GM23338 (cell line): ENCODE measurements at regions not wholly inside any gene's neighbourhood (a gene's known extent, or its start where the extent isn't known, plus 50 kb on each side); places are given as distances from the start of the nearest gene placed in this dataset.

ENCODE experiments used
- ATAC-seq: fragments of 200-7000 bp; cut with Tn5 transposase; 3 replicates; pipeline ENCODE4 v1.9.1; 2020
- DNase-seq: peaks from one replicate; pipeline ENCODE4 v3.0.0-alpha.2; 2015; ENCODE audit warnings: low spot score
- H2AFZ ChIP-seq: fragments of 200-600 bp; sonication (generic); 2 replicates; pipeline ENCODE4 v1.8.0; 2016; ENCODE audit warnings: antibody characterized with exemption, mild to moderate bottlenecking, moderate library complexity
- H3F3A ChIP-seq: fragments of 200-600 bp; sonication (generic); replicated peaks from 2 replicates; pipeline ENCODE4 v1.8.0; 2017; ENCODE audit warnings: antibody characterized with exemption, mixed run types, low read depth
- H3K27ac ChIP-seq: fragments of 200-600 bp; sonication (generic); 2 replicates; pipeline ENCODE4 v1.6.1; 2016; ENCODE audit warnings: low read depth
- H3K27me3 ChIP-seq: fragments of 200-600 bp; sonication (generic); 2 replicates; pipeline ENCODE4 v1.8.0; 2016; ENCODE audit warnings: mild to moderate bottlenecking, mixed run types, moderate library complexity; ENCODE audit not compliant: insufficient read depth
- H3K36me3 ChIP-seq: fragments of 200-600 bp; sonication (generic); 2 replicates; pipeline ENCODE4 v1.8.0; 2016; ENCODE audit warnings: mild to moderate bottlenecking; ENCODE audit not compliant: insufficient read depth
- H3K4me1 ChIP-seq: fragments of 200-600 bp; sonication (generic); 2 replicates; pipeline ENCODE4 v1.8.0; 2016; ENCODE audit warnings: mild to moderate bottlenecking, moderate library complexity; ENCODE audit not compliant: insufficient read depth
- H3K4me2 ChIP-seq: fragments of 200-600 bp; sonication (generic); 2 replicates; pipeline ENCODE4 v1.7.1; 2017; ENCODE audit warnings: mixed run types
- H3K4me3 ChIP-seq: fragments of 200-600 bp; sonication (generic); 2 replicates; pipeline ENCODE4 v1.6.1; 2016; ENCODE audit warnings: mixed run types
- H3K79me2 ChIP-seq: fragments of 200-600 bp; sonication (generic); replicated peaks from 2 replicates; pipeline ENCODE4 v1.8.0; 2017; ENCODE audit warnings: mild to moderate bottlenecking; ENCODE audit not compliant: insufficient read depth
- H3K9me2 ChIP-seq: fragments of 200-600 bp; sonication (generic); 2 replicates; pipeline ENCODE4 v1.8.0; 2017; ENCODE audit not compliant: insufficient read depth
- H4K20me1 ChIP-seq: fragments of 200-600 bp; sonication (generic); replicated peaks from 2 replicates; pipeline ENCODE4 v1.8.0; 2017; ENCODE audit warnings: mild to moderate bottlenecking; ENCODE audit not compliant: insufficient read depth
- H3K27ac Mint-ChIP-seq: 2 replicates; pipeline ENCODE4 v1.8.0; 2020; ENCODE audit warnings: inconsistent platforms, mild to moderate bottlenecking, moderate library complexity, mixed read lengths
- H3K27me3 Mint-ChIP-seq: 3 replicates; pipeline ENCODE4 v1.8.0; 2022; ENCODE audit warnings: low read depth, mild to moderate bottlenecking, moderate library complexity, mixed read lengths, inconsistent platforms; ENCODE audit not compliant: insufficient read depth, poor library complexity
- H3K36me3 Mint-ChIP-seq: 3 replicates; pipeline ENCODE4 v1.8.0; 2021; ENCODE audit warnings: low read depth, mild to moderate bottlenecking, inconsistent platforms, moderate library complexity, mixed read lengths
- H3K4me1 Mint-ChIP-seq: 3 replicates; pipeline ENCODE4 v1.8.0; 2020; ENCODE audit warnings: mild to moderate bottlenecking, inconsistent platforms, mixed read lengths
- H3K4me3 Mint-ChIP-seq: 3 replicates; pipeline ENCODE4 v1.8.0; 2021; ENCODE audit warnings: moderate library complexity, mild to moderate bottlenecking, inconsistent platforms, mixed read lengths
- H3K9me3 Mint-ChIP-seq: 3 replicates; pipeline ENCODE4 v1.8.0; 2020; ENCODE audit warnings: moderate library complexity, mild to moderate bottlenecking, inconsistent platforms, mixed read lengths
- CTCF ChIP-seq, 2 experiments: fragments of 200-600 bp in 1 of 2; sonication (generic) in 1 of 2; conservative IDR thresholded peaks; 2 replicates each; pipeline versions ENCODE4 v1.5.1 to v1.6.1; 2016 to 2017; ENCODE audit warnings: antibody characterized with exemption in 2 of 2, low read depth in 2 of 2, mild to moderate bottlenecking in 2 of 2, moderate library complexity in 1 of 2
- ETS1 ChIP-seq: IDR thresholded peaks from 2 replicates; pipeline ENCODE4 v1.6.1; 2016; ENCODE audit warnings: antibody characterized with exemption
- EZH2 ChIP-seq: fragments of 200-600 bp; sonication (generic); IDR thresholded peaks from one replicate; pipeline ENCODE4 v1.8.0; 2017; ENCODE audit warnings: antibody characterized with exemption, mild to moderate bottlenecking, low read depth; ENCODE audit not compliant: unreplicated experiment
- EZH2phosphoT487 ChIP-seq: fragments of 200-600 bp; sonication (generic); IDR thresholded peaks from one replicate; pipeline ENCODE4 v1.8.1; 2018; ENCODE audit warnings: antibody characterized with exemption; ENCODE audit not compliant: unreplicated experiment
- JUNB ChIP-seq: IDR thresholded peaks from one replicate; pipeline ENCODE4 v1.6.1; 2016; ENCODE audit warnings: antibody characterized with exemption; ENCODE audit not compliant: unreplicated experiment
- POLR2AphosphoS5 ChIP-seq: IDR thresholded peaks from 2 replicates; pipeline ENCODE4 v1.6.1; 2016; ENCODE audit warnings: antibody characterized with exemption, low read depth
- STAT1 ChIP-seq: IDR thresholded peaks from one replicate; pipeline ENCODE4 v1.6.1; 2016; ENCODE audit warnings: antibody characterized with exemption; ENCODE audit not compliant: unreplicated experiment
- ZNF114 ChIP-seq: fragments of 250-450 bp; sonication (Bioruptor Pico); IDR thresholded peaks from 2 replicates; pipeline ENCODE4 v1.5.0; 2020; ENCODE audit warnings: mild to moderate bottlenecking, moderate library complexity

GRCh38 chr22:23517804-23518375 is 62.2 kb downstream of the IGLL1 start (continued):
- TF ChIP-seq ETS1, result no peak
- TF ChIP-seq STAT1, result no peak
- TF ChIP-seq CTCF (conservative IDR thresholded peaks at IDR 0.05; ENCODE audit: low read depth in 2 of 2), result no peak
- TF ChIP-seq EZH2phosphoT487, result no peak
- TF ChIP-seq POLR2AphosphoS5, result no peak
- no peak for TF ChIP-seq ZNF114
- no peak for TF ChIP-seq EZH2

GRCh38 chr22:23516304-23516703 is 63.8 kb downstream of the IGLL1 start:
- ATAC-seq (no peak), DNase-seq (no peak)
- Mint-ChIP-seq H3K36me3 (no peaks in the 10 kb centered on the region), H3K27ac (no peak overlapping the region), H3K27me3 (peaks cover 36% of the 10 kb centered on the region), H3K4me3 (no peak overlapping the region), H3K4me1 (peaks cover 15% of the 10 kb centered on the region; the same call in 2 of the 3 replicates), H3K9me3 (no peaks in the 10 kb centered on the region; the same call in 2 of the 3 replicates)
- H3K9me2 ChIP-seq, result no peaks in the 10 kb centered on the region
- H4K20me1 ChIP-seq, result no peaks in the 10 kb centered on the region
- H3K27me3 ChIP-seq, result peaks cover 32% of the 10 kb centered on the region
- no peaks in the 10 kb centered on the region for H3K79me2 ChIP-seq
- H3K27ac ChIP-seq, result no peak overlapping the region
- no peak for TF ChIP-seq JUNB
- no peak for TF ChIP-seq EZH2
- no peak for TF ChIP-seq ETS1
- TF ChIP-seq POLR2AphosphoS5, result no peak
- no peaks in the 10 kb centered on the region for H3K36me3 ChIP-seq
- H3K4me3 ChIP-seq, result no peak overlapping the region
- no peak overlapping the region for H3K4me2 ChIP-seq
- H3F3A ChIP-seq, result no peaks in the 10 kb centered on the region
- peaks cover 4% of the 10 kb centered on the region; the same call in 1 of the 2 replicates for H3K4me1 ChIP-seq
- H2AFZ ChIP-seq, result no peak overlapping the region
